Right lung (tissue), 2 donors: ENCODE measurements at regions not wholly inside any gene's neighbourhood (a gene's known extent, or its start where the extent isn't known, plus 50 kb on each side); places are given as distances from the start of the nearest gene placed in this dataset.

ENCODE experiments used
- DNase-seq, 2 donors: peaks; one replicate each; pipeline ENCODE4 v3.0.0-alpha.2; 2013

DNA sequence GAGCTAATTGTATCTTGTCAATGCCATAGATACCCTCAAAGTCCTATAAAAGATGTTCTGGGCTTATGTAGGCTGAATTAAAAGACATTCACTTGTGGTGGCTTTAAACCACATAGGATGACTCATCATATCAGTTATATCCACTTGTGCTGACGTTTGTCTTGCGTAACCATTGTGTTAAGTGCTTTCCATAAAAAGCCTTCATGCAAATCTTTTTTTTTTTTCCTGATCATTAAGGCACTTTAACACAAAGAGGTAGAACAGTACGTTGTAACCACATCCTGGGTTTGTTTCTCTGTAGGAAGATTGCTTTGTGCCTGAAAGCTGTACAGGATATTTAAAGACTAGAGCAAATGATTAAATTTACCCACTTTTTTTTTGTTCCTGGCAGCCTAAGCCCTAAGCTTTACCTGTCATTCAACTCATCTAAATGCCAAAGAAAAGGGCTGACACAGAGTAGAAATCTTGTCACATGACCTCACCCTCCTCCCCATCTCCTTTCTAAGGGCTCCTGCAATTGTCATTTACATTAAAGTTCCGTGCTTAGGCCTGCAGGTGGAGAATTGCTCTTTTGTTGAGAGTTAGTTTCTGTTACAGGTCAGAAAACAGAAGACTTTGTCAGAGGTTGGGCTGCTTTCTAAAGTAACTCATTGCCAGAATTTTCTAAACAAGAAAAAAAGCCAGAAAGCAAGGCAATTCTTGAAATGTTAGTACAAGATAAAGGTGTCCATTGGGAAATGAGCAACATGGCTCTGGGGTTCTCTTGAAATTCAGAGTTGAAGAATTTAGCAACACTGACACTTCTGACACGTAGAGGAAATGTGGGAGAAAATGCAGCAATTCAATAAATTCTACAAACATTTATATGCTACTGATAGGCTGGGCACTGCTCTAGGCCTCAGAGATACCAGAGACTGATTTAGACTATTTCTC is 555.6 kb downstream of the PPARGC1A start:
- no peak for DNase-seq

DNA sequence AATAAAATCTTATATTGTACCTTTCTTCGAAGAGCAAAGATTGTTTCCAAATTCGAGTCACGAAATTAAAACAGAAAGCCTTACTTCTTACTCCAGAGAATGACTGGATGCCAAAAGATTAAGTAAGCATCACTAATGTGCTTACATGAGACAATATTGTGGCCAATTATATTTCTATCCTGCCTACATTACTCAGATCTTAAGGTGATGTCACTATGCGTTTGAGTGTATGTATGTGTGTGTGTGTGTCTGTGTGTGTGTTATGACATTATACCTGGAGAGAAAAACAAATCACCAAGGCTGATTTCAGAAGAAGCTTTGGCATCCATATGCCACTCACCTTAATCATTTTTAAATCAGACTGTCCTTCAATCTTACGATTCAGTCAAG is 556.3 kb downstream of the PPARGC1A start:
- no peak for DNase-seq

DNA sequence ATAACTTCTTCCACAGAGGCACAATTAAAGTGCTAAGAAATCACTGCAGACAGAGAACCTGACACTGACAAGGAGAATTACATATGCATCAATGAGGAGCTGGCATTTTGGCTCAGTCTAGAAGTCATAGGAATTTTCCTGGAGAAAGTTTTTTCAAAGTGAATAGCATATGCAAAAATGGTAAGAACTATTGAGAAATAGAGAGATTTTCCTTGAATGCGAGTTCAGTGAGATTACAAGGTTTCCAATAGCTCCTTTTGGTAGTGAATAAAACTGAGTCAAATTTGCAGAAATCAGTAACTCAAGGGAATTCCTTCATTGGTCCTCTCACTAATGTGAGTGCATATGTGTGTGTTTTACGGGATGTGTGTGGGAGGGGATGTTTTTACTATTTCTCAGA is 557.5 kb downstream of the PPARGC1A start:
- no peak for DNase-seq

DNA sequence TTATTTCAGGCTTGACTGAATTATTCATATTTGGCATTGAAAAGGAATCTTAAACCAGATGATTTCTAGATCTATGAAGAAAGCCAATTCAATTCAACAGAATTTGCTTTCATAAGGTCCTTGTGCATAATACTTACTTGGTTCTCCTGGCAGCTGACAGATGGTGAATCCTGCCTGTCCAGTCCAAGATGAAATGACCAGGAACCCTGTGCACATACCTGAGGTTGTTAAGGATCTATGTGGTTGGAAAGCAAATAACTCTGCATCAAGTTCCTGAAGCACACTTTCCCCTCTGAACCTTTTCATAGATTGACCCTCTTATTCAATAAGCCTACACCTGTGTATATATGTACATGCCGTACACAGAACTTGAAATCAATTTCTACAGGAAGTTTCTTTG is 562.7 kb downstream of the PPARGC1A start:
- DNase-seq, result no peak

DNA sequence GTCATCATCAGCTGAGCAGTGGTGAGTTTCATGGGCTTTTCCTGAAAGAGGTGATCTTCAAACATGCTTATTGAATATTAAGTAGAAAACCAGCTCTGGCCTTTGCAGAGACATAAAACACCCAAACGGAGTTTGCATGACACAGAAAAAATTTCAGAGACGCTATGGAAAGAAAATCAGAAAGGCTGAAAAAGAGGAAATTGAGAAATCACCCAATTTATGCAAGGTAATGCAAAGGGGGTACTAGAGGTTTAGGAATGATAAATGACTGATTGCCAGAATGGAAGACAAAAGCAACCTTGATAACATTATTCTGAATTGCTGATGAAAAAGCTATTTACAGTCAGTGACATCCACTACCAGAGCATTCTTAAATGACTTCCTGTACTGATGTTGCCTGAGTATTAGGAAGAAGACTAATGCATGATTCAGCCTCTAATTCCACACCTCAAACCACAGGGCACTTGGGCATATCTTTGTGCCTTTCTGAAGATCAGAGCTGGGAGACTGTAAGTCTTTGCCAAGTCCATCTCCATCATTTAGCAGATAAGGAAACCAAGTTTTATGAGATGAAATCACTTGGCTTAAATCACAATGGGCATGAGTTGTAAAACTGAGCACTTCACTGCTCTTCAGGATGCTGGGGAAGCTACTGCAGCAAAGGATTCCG is 565.7 kb downstream of the PPARGC1A start:
- no peak for DNase-seq

DNA sequence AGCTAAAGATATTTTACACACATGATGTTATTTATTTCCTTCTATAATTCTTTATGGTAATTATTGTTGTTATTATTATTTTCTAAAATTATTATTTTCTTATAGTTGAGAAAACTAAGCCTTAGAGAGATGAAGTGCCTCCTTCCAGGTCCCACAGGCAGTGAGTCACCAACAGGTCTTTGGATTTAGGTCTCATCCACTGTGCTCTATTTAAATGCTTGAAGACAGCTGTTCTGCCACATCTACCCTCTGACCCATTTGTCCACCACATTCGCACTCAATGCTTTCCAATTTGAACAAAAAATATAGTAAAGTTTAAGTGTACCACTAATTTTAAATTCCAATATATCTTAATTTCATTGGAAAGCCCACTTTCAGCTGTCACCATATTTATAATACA is 566.4 kb downstream of the PPARGC1A start:
- DNase-seq, result no peak

DNA sequence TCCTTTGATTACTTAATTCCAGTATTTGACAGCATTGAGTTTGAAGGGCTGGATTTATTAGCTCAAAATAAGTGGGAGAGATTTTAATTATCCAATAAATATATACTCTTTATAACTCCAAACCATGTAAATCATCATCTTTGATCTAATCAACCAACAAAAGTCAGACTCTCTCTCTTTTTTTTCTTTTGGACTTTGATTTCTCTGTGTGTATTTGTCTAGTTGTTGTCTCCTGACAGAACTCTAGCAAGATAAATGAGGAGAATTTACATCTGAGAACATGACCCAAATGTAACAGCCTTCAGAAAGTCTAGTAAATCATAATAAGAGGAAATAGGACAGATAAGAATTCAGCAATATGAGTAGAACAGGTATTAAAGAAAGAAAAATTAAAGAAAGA is 567.1 kb downstream of the PPARGC1A start:
- DNase-seq, result no peak

DNA sequence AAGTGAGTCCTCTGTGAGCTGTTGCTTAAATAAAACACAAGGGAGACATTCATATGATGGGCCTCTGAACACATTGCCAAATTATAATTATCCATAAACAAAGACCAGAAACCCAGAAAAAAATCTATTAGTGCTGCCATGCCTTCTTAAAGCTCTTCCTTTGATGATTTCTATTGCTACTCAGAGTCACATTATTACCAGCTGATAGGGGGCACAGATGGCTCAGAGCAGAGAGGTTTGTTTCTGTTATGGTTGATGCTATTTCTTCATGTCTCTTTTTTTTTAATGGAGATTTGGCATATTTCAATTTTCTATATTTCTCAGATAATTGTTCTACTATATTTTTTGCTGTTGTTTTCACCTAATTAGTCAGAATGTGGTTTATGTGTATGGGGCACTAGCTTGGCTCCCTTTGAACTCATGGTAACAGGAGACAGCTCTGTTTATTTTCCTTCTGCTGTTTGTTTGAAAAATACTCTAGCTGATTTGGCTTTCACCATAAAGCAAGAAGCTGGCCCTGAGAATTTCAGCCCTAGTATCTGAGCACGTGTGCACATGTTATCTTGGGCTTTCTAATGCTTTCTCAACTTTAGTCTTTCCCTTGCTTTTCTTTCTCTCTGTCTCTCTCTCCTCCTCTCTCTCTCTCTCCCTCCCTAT is 568.8 kb downstream of the PPARGC1A start:
- peak; percentile 77 to 79 for DNase-seq

DNA sequence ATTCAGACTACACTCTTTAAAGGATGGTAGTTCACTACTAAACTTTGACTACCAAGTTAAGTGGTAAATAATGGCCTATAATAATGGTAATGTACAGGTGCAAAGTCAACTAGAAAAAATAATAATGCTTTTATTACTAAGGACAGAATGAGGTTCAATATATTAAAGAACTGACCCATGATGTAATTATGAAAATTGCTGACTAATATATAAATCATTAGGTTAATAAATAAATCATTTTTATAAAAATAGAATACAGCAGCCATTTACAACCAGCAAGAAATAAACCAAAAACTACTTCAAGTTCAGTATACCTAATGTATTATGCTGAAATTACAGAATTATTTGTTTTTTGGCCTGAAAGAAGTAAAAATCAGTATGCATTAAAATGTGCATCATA is 577.2 kb downstream of the PPARGC1A start:
- DNase-seq, result no peak

DNA sequence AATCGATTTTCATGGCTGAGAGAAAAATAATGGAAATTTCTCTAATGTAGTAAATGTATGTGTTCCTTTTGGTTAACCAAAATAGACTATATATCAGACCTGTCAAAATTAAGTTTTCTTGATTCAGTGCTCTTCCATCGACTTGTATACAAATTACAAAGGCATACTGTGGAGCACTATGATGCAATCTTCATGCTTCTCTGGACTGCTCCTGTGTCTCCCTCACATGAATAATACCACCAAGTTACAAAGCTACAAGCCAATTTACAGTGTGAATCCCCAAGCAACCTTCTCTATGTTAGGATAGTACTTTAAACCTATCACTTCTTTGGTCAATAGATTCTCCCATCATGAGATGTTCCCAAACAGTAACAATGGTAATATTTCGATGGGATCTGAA is 577.9 kb downstream of the PPARGC1A start:
- DNase-seq, result no peak

DNA sequence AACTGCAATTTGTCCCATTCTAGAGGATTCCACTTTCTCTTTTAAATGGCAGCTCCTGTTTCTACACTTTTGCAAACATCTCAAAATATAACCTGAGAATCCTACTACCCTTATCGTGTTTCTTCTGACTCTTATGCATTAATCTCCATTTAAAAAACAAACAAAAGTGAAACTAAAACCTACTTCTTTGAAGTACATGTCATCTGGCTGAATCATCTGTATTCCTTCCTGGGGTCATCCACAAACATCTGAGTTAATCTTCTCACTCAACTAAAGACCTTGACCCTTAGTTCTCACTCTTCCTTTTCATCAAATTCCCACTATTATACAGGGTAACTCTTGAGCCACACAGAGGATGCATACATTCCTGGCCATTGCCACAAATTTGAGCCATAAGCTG is 584.8 kb downstream of the PPARGC1A start:
- no peak for DNase-seq

DNA sequence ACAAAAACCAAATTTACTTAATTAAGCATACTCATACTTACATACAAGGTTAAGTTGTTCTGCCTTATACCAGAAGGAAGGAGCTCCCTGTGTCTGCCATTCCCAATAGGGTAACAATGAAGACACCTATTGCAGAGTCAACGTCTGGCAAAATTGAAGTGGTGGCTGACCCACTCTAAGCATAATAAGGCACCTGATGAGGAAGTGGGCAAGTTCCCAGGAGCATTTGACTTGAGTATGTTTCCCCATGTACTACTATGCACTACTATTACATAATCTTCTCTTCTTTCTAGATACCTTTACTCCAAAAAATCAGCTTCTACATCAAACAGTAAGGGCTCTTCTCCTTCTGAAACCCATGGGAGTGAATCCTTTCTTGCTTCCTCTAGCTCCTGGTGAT is 591.5 kb downstream of the PPARGC1A start:
- no peak for DNase-seq

DNA sequence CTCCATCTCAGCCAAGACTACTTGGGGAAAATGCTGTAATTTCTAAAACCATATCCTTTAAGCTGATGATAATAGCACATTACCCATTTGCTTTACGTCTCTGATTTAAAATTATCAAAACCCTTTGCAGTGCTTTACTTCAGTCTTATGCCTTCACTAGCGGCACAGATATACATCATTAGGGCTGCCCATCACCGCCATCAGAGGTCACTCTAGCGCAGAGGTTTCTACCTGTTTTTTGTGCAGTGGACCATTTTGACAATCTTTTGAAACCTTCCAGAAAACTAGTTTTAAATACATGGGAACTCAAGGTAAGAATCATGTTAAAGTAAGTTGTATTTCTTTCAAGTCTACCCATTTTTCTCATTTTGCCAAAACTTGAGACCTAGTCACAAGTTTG is 592.5 kb downstream of the PPARGC1A start:
- DNase-seq, result no peak

DNA sequence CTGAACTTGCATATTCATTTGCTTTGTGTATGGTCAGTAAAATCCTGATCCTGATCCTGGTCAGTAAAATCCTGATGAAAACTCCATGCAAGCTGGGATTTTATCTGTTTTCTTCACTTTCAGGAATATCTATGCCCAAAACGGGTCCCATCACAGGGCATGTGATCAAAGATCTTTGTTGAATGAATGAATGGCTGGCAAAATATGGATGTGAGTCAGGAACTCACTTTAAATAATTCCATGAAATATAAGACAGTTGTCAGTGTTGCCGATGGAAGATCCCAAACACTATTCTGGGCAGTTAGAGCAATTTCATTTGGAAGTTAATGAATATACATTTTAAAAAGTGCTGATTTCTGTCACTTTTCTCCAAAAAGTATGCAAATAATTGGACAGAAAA is 598.4 kb downstream of the GBA3 start:
- DNase-seq, result no peak

DNA sequence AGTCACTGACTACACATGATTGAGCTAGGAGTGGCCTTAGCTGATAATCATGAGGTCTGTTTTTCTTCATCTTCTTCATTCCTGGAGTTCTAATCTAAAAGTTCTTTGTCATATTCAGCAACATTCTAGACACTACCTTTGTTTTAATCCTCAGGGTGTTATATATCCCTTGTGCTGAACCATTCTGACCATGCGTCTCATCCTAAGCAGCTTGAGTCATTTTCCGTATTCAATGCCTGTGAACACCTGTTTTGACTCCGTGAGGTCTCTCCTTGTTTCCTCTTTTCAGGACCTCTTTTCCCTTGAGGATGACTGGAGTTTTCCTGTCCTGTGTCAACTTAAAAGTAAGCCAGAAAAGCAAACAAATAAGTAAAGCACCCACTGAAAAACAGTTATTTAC is 597.9 kb downstream of the GBA3 start:
- DNase-seq, result no peak

DNA sequence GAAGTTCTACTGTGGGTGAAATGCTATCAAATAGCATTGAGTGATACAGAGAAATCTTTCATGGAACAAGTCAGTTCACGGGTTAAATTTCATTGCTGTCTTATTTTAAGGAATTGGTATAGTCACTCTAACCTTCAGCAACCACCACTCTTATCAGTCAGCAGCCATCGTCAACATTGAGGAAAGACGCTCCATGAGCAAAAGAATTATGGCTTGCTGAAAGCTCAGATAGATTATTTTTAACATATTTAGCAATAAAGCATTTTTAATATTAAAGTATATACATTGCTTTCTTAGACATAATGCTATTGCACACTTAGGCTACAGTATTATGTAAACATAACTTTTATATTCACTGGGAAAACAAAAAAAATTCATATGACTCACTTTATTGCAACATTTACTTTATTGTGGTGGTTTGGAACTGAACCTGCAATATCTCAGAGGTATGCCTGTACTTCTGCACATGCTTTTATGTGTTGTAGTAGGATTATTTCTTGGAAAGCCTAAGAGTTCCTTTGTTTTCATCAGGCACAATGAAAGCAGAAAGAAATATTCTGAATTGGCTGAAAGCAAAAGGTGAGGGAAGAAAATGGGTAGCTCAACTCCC is 586.7 kb downstream of the GBA3 start:
- no peak for DNase-seq

DNA sequence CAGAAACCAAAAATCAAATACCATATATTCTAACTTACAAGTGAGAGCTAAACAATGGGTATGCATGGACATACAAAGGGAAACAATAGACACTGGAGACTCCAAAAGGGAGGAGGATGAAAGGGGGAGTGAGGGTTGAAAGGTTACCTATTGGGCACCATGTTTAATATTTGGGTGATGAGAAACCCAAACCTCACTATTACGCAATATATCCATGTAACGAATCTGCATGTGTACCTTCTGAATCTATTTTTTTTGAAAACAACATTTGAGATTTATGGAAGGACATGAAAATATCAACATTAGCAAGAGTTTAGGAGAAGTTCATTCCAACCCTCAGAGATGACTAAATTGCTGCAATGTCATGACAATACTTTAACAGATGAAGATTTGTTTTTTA is 586.1 kb downstream of the GBA3 start:
- no peak for DNase-seq

DNA sequence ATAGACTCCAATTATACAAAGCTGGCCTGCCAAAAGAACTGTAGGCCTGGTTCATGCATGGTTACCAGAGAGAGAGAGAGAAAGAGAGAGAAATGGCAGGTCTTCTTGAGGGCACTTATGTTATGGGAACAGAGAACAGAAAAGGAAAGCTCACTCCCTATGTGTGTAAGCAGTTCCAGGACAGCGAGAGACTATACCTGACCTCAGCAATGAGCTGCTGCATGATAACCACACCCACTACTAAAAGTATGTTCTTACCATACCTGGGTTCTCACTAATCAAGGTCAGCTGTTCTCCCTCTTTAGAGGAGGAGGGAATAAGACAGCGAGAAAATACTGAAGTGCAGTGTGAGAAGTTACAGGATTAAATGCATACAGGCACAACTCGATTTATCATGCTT is 583.3 kb downstream of the GBA3 start:
- DNase-seq, result no peak

DNA sequence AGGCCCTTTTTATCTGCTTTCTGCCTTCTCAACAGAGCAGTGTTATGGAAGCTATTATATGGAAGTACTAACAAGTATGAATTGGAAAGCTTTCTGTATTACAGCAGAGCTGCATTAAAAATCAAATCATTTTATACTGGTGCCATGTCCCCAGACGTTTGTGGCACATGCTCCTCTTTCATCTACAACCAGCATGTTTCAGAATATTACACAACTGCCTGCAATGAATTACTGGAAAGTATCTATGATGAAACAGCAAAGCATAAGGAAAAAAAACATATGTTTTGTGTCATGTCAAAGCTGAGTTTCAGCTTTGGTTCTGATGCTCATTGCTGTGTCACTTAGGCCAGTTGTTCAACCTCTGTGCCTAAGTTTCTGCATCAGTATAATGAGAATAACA is 576.8 kb downstream of the GBA3 start:
- peak; percentile 71 to 78 for DNase-seq

DNA sequence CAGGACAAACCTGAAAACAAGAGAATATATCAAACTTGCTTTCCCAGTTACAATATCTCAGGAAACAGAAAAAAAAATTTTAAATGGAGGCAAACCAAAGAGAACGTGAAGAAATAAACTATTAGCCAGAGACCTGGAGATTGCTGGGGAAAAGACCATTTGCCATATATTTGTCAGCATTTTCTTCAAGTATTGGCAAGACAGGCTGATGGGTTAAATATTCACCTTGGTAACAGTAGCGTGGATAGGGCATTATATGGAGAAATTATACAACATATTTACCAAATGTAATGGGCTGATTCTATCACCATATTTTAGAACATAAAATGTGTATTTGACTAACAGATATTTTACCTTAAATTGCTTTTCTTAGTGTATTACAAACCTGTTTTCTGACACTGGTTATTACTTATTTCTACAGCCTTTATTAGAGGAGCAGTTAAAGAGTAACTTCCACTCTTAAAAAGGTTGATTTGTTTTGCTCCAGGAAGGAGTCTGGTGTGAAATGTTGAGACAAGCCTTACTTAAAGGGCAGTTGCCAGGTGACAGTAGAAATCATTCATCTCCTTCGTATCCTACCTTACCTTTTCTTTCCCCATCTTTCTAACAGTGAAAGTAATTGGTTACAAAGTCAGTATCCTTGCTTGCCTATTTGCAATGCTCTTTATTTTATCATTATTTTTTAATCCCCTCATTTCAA is 575.5 kb downstream of the GBA3 start:
- no peak for DNase-seq

DNA sequence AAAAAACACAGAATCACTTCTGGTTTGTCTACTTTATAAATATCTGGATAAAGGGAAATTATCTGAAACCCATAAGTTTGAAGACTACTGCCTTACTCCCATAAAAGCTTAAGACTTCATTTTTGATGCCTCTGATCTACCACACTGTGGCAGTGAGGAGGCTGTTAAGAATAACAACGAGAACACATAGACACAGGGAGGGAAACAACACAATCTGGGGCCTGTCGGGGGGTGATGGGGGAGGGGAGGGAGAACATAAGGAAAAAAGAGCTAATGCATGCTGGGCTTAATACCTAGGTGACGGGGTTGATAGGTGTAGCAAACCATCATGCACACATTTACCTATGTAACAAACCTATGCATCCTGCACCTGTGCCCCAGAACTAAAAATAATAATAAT is 573.7 kb downstream of the GBA3 start:
- DNase-seq, result no peak

DNA sequence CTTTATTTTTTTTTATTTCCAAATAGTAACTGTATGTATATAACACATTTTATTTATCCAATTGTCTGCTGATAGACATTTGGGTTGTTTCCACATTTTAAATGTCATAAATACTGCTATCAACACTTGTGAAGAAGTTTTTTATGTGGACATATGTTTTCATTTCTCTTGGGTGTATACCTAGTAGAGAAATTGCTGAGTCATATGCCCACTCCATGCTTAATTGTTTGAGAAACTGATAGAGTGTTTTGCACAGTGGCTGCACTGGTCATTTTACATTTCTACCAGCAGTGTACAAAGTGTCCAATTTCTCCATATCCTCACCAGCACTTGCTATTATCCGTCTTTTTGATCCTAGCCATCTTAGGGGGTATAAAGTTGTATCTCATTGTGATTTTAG is 567.8 kb downstream of the GBA3 start:
- DNase-seq, result no peak
